ENCODE measurements at regions not wholly inside any gene's neighbourhood (a gene's known extent, or its start where the extent isn't known, plus 50 kb on each side); places are given as distances from the start of the nearest gene placed in this dataset.

DNA sequence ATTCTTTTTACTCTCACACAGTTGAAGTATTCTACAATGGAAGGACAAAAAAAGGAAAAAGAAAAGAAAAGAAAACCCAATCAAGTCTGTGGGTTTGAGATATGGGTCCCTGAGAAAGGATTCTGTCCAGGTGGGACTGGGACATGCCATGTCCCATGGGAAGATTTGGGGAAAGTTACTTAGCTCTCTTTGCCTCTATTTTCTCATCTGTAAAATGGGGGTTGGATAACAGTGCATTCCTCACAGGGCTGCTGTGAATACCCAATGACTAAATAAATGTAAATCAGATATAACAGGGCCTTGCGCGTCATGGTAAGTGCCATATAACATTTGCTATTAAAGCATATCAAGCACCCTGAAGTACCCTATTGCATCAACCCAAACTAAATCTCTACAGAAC, 105.7 kb downstream of the CPN2 start:
- CTCF ChIA-PET = interaction anchor here (0.7 kb wide), 1 partner anchor 31 kb away, joined by 3 read pairs; no protein-coding TSS in a partner anchor

More for the DNA sequence above, 105.7 kb downstream of the CPN2 start:
- POLR2A ChIA-PET = no interaction called here
- TF ChIP-seq ZNF350 (tag by site-specific recombination; IDR thresholded peaks at IDR 0.05) = no peak
- TF ChIP-seq ZNF510 (tag by site-specific recombination; IDR thresholded peaks at IDR 0.05; ENCODE audit: insufficient replicate concordance) = no peak
- no peak for TF ChIP-seq ZNF433 (tag by site-specific recombination; IDR thresholded peaks at IDR 0.05; ENCODE audit: low read depth)
- TF ChIP-seq, protein P1, sequence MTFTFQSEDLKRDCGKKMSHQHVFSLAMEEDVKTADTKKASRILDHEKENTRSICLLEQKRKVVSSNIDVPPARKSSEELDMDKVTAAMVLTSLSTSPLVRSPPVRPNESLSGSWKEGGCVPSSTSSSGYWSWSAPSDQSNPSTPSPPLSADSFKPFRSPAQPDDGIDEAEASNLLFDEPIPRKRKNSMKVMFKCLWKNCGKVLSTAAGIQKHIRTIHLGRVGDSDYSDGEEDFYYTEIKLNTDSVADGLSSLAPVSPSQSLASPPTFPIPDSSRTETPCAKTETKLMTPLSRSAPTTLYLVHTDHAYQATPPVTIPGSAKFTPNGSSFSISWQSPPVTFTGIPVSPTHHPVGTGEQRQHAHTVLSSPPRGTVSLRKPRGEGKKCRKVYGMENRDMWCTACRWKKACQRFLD (tag by site-specific recombination; IDR thresholded peaks at IDR 0.05) = no peak
- no peak for TF ChIP-seq ZNF335 (tag by site-specific recombination; conservative IDR thresholded peaks at IDR 0.05)
- TF ChIP-seq ZNF16 (tag by site-specific recombination; IDR thresholded peaks at IDR 0.05; ENCODE audit: low read depth) = no peak
- TF ChIP-seq, protein P2, sequence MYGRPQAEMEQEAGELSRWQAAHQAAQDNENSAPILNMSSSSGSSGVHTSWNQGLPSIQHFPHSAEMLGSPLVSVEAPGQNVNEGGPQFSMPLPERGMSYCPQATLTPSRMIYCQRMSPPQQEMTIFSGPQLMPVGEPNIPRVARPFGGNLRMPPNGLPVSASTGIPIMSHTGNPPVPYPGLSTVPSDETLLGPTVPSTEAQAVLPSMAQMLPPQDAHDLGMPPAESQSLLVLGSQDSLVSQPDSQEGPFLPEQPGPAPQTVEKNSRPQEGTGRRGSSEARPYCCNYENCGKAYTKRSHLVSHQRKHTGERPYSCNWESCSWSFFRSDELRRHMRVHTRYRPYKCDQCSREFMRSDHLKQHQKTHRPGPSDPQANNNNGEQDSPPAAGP (tag by site-specific recombination; IDR thresholded peaks at IDR 0.05) = no peak
- TF ChIP-seq, protein P3, sequence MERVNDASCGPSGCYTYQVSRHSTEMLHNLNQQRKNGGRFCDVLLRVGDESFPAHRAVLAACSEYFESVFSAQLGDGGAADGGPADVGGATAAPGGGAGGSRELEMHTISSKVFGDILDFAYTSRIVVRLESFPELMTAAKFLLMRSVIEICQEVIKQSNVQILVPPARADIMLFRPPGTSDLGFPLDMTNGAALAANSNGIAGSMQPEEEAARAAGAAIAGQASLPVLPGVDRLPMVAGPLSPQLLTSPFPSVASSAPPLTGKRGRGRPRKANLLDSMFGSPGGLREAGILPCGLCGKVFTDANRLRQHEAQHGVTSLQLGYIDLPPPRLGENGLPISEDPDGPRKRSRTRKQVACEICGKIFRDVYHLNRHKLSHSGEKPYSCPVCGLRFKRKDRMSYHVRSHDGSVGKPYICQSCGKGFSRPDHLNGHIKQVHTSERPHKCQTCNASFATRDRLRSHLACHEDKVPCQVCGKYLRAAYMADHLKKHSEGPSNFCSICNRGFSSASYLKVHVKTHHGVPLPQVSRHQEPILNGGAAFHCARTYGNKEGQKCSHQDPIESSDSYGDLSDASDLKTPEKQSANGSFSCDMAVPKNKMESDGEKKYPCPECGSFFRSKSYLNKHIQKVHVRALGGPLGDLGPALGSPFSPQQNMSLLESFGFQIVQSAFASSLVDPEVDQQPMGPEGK (tag by site-specific recombination; IDR thresholded peaks at IDR 0.05) = no peak
- TF ChIP-seq GLI2 (tag by site-specific recombination; IDR thresholded peaks at IDR 0.05; ENCODE audit: borderline replicate concordance, low read depth) = no peak
- TF ChIP-seq ZNF211 (tag by site-specific recombination; IDR thresholded peaks at IDR 0.05; ENCODE audit: low read depth) = no peak
- no peak for TF ChIP-seq ZNF501 (tag by site-specific recombination; IDR thresholded peaks at IDR 0.05)
- TF ChIP-seq, protein P4, sequence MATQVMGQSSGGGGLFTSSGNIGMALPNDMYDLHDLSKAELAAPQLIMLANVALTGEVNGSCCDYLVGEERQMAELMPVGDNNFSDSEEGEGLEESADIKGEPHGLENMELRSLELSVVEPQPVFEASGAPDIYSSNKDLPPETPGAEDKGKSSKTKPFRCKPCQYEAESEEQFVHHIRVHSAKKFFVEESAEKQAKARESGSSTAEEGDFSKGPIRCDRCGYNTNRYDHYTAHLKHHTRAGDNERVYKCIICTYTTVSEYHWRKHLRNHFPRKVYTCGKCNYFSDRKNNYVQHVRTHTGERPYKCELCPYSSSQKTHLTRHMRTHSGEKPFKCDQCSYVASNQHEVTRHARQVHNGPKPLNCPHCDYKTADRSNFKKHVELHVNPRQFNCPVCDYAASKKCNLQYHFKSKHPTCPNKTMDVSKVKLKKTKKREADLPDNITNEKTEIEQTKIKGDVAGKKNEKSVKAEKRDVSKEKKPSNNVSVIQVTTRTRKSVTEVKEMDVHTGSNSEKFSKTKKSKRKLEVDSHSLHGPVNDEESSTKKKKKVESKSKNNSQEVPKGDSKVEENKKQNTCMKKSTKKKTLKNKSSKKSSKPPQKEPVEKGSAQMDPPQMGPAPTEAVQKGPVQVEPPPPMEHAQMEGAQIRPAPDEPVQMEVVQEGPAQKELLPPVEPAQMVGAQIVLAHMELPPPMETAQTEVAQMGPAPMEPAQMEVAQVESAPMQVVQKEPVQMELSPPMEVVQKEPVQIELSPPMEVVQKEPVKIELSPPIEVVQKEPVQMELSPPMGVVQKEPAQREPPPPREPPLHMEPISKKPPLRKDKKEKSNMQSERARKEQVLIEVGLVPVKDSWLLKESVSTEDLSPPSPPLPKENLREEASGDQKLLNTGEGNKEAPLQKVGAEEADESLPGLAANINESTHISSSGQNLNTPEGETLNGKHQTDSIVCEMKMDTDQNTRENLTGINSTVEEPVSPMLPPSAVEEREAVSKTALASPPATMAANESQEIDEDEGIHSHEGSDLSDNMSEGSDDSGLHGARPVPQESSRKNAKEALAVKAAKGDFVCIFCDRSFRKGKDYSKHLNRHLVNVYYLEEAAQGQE (tag by site-specific recombination; IDR thresholded peaks at IDR 0.05) = no peak
- TF ChIP-seq SP3 (tag by site-specific recombination; IDR thresholded peaks at IDR 0.05) = no peak
- TF ChIP-seq ZNF292 (tag by site-specific recombination; IDR thresholded peaks at IDR 0.05; ENCODE audit: borderline replicate concordance, low read depth) = no peak
- TF ChIP-seq KLF16 (tag by site-specific recombination; IDR thresholded peaks at IDR 0.05) = no peak
- TF ChIP-seq SP7 (tag by site-specific recombination; IDR thresholded peaks at IDR 0.05) = no peak
- TF ChIP-seq BCL11A (tag by site-specific recombination; IDR thresholded peaks at IDR 0.05; ENCODE audit: low read depth) = no peak
- TF ChIP-seq, protein P5, sequence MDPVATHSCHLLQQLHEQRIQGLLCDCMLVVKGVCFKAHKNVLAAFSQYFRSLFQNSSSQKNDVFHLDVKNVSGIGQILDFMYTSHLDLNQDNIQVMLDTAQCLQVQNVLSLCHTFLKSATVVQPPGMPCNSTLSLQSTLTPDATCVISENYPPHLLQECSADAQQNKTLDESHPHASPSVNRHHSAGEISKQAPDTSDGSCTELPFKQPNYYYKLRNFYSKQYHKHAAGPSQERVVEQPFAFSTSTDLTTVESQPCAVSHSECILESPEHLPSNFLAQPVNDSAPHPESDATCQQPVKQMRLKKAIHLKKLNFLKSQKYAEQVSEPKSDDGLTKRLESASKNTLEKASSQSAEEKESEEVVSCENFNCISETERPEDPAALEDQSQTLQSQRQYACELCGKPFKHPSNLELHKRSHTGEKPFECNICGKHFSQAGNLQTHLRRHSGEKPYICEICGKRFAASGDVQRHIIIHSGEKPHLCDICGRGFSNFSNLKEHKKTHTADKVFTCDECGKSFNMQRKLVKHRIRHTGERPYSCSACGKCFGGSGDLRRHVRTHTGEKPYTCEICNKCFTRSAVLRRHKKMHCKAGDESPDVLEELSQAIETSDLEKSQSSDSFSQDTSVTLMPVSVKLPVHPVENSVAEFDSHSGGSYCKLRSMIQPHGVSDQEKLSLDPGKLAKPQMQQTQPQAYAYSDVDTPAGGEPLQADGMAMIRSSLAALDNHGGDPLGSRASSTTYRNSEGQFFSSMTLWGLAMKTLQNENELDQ (tag by site-specific recombination; IDR thresholded peaks at IDR 0.05; ENCODE audit: low read depth) = no peak
- TF ChIP-seq, protein P6, sequence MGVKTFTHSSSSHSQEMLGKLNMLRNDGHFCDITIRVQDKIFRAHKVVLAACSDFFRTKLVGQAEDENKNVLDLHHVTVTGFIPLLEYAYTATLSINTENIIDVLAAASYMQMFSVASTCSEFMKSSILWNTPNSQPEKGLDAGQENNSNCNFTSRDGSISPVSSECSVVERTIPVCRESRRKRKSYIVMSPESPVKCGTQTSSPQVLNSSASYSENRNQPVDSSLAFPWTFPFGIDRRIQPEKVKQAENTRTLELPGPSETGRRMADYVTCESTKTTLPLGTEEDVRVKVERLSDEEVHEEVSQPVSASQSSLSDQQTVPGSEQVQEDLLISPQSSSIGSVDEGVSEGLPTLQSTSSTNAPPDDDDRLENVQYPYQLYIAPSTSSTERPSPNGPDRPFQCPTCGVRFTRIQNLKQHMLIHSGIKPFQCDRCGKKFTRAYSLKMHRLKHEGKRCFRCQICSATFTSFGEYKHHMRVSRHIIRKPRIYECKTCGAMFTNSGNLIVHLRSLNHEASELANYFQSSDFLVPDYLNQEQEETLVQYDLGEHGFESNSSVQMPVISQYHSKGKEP (tag by site-specific recombination; IDR thresholded peaks at IDR 0.05) = no peak
- no peak for TF ChIP-seq ZEB2 (tag by site-specific recombination; IDR thresholded peaks at IDR 0.05)
- H3K4me3 ChIP-seq (ENCODE audit: low read depth, low read length) = no peak overlapping the region
- H3K36me3 ChIP-seq (ENCODE audit: control insufficient read depth in 2 of 2, insufficient read depth in 1 of 2, low read length in 2 of 2) = no peaks in the 10 kb centered on the region
- no peaks in the 10 kb centered on the region for H3K9me3 ChIP-seq (ENCODE audit: control insufficient read depth, insufficient read depth, low read depth, low read length)
- no peak overlapping the region for H3K27ac ChIP-seq (ENCODE audit: extremely low read depth, low read depth, low read length)
- H3K4me1 ChIP-seq (ENCODE audit: control insufficient read depth, insufficient read depth, low read length) = no peaks in the 10 kb centered on the region
